GM18505 (cell line): ENCODE measurements at regions not wholly inside any gene's neighbourhood (a gene's known extent, or its start where the extent isn't known, plus 50 kb on each side); places are given as distances from the start of the nearest gene placed in this dataset.

ENCODE experiments used
- ATAC-seq: cut with Tn5 transposase; IDR thresholded peaks from one replicate; pipeline ENCODE4 v1.9.1; 2021; ENCODE audit not compliant: unreplicated experiment
- POLR2A ChIP-seq: IDR thresholded peaks from 4 replicates; pipeline ENCODE4 v1.6.1; 2011; ENCODE audit warnings: borderline replicate concordance; ENCODE audit not compliant: insufficient read depth, insufficient read length; ENCODE audit errors: extremely low read depth

DNA sequence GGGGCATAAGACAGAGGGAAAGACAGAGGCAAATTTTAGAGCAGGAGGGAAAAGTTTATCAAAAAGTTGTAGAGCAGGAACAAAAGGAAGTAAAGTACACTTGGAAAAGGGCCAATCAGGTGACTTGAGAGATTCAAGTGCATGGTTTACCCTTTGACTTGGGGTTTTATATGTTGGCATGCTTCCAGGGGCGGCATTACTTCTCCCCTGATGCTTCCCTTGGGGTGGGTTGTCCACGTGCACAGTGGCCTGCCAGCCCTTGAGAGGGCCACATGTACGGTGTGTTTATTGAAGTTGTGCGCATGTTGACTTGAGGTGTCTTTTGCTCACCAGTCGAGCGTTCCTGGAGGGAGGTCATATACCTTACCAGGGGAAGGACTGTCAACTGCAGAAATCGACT, 259.5 kb upstream of the JARID2 start:
- TF ChIP-seq POLR2A = no peak
- ATAC-seq = no peak

DNA sequence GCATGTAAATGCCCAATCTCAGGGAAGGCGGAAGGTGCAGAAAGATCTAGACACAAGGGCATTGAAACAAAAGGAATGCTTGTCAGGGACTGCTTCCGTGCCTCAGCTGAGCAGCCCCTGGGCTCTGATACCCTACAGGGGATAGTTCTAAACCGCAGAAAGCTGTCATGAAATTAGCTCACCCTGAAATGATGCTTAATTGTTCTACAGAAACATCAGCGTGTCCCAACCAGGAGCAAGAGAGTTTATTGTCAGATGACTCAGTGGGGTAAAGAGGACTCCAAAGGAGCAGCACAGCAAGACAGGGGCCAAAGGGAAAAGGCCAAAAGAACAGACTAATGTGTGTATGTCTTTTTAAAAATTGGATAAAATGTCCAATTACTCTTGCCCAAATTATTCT, 258.4 kb upstream of the JARID2 start:
- no peak for ATAC-seq
- TF ChIP-seq POLR2A = no peak

DNA sequence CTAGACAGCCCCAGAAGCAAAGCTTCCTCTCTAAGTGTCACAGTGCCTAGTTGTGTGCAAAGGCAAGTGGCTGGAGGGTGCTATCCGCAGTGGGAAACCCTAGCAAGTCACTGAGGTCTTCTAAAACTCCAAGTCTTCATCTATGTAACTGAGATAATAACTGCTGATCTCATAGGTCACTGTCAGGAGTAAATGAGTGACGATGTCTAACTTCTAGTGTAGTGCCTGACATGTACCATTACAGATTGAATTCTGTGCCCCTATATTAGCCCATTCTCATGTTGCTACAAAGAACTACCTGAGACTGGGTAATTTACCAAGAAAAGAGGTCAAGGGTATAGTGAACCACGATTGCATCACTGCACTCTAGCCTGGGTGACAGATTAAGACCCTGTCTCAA, 253.5 kb upstream of the JARID2 start:
- TF ChIP-seq POLR2A = no peak

DNA sequence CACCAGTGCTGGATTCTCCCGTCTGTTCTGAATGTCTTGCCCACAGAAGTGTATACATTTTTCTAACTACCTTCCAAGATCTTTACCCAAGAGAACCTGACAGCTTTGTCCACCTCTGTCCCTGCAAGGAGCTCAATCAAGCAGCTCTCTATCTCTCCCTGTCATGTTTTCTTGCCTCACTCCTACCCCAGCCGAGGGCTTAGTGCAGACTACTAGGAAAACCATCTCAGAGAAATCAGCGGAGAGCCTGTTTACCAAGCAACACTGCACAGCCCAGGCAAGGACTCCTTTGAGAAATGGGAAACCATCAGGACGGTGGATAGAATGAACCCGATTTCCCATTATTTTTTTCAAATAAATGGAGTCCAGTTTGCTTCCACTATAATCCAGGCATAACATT, 250.7 kb upstream of the JARID2 start:
- no peak for ATAC-seq
- no peak for TF ChIP-seq POLR2A

More for the DNA sequence above, 253.5 kb upstream of the JARID2 start:
- ATAC-seq = no peak

DNA sequence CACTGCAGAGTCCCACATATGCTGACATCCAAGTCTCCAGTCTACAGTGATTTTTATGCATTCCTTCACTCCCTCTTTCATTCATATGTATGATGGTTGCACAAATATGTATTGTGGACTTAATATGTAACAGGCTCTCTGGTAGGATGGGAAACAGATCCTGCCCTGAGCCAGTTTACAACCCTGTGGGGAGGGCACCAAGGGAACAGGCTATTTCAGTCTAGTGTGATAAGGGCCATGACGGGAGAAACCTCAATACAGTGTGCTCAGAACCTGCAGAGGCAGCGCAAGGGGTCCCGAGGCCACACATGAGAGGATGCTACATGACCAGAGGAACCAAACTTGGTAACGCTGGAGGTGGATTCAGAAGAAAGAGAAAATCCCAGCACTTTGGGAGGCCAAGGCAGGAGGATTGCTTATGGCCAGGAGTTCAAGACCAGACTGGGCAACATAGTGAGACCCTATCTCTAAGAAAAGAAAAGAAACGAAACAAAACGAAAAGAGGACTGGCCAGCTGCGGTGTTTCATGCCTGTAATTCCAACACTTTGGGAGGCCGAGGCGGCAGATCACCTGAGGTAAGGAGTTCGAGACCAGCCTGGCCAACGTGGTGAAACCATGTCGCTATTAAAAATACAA, 249.8 kb upstream of the JARID2 start:
- no peak for TF ChIP-seq POLR2A
- no peak for ATAC-seq

DNA sequence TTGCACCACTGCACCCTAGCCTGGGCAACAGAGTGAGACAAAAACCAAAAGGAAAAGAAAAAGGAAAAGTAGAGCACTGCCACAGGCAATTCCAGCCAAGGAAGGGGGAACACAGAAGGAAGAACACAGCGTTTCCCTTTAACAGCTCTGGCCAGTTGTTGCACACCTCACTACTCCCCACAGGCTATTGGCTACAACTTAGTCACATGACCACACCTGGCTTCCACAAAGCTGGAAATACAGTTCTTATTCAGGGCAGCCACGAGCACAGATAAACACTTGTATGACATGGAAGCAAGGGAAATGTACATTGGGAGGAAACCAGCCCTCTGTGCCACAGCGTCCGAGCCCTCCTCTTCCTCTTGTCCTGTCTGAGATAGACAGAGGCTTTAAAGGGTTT, 249.0 kb upstream of the JARID2 start:
- ATAC-seq = no peak
- no peak for TF ChIP-seq POLR2A

DNA sequence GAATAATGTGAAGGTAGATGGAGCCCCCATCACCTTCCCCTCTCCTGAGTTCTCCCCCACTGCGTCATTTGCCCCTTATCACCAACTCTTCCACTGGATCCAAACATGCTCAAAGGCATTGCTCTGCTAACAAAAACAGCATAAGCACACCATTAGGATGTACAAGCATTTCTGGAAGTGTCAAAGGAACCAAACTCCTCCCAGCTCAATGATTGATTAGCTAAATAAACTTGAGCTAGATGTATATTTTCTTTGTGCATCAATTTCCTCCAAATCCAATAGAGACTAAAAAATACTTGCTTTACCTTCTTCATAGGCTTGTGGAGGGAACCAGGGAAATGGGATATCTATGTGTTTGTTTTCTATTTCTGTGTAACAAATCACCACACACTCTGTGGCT, 248.4 kb upstream of the JARID2 start:
- no peak for TF ChIP-seq POLR2A
- ATAC-seq = no peak

DNA sequence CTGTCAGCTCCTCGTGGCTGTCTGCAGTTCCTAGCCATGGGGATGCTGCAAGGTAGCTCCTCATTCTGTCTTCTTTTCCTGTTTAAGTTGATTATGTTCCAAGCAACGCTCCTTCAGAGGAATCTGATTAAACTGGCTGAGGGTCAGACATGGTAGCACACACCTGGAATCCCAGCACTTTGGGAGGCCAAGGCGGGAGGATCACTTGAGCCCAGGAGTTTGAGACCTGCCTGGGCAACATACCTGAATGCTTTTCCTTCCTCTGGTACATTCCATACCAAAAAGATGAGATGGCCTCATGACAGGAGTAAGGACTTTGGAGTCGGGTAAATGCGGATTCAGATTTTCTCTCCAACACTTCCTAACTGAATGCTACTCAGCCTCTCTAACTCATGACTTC, 246.8 kb upstream of the JARID2 start:
- TF ChIP-seq POLR2A = no peak
- ATAC-seq = no peak

DNA sequence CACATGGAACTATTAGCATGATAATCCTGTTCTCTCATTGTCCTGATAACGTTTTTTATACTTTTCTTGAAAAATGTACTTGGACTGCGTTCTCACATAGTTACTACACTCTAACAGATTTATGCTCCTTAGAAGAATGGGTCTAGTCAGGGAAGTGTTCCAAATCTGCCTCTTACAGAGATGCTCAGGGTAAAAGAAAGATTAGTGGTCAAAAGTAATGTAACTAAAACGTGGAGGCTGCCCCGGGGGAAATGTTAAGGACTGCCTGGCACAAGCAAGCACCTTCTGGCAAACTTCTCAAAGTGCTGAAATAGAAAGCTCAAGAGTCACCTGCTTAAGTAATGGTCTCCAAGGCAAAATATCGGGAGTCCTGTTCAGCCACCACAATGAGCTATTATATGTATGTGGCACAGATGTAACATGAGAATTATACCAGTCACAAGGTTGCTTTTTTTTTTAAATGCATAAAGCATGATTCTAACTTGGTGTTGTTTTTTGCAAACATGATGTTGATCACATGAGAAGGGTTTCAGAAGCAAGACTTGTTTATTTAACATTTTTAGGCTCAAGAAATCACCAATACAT, 244.5 kb upstream of the JARID2 start:
- ATAC-seq = no peak
- no peak for TF ChIP-seq POLR2A

DNA sequence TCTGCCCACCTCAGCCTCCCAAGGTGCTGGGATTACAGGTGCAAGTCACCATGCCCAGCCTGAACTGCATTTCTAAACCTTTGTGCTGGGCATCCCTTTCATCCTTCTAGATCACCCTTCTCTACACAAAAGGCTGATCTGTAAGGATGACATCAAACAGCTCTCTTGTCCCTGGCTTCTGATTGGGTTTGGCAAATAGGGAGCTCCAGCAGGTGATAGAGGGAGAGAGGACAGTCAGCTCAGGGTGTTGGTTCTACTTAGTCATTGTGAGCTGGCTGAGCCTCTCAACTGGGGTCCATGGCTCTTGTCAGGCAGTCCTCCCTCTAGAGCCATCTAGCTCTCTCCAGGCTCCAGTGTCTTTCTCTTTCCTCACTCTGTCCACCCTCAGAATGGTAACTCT, 237.6 kb upstream of the JARID2 start:
- ATAC-seq = no peak
- TF ChIP-seq POLR2A = no peak

DNA sequence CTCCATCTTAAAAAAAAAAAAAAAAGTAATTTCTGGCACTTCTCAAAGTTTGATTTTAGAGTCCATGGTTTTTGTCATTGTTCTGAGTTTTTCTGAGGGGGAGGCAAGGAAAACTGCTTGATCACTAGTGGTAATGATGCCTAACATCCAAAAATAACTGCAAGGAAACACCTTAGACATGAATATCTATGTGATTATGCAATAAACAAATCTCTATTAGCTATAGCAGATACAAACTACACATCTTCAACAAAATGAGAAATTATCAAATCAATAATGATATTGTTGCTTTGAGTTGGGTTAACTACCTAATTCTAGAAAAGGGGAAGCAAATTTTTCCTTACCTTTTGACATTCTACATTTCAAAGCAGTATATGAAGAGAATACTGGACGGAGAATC, 230.9 kb upstream of the JARID2 start:
- no peak for ATAC-seq
- no peak for TF ChIP-seq POLR2A

DNA sequence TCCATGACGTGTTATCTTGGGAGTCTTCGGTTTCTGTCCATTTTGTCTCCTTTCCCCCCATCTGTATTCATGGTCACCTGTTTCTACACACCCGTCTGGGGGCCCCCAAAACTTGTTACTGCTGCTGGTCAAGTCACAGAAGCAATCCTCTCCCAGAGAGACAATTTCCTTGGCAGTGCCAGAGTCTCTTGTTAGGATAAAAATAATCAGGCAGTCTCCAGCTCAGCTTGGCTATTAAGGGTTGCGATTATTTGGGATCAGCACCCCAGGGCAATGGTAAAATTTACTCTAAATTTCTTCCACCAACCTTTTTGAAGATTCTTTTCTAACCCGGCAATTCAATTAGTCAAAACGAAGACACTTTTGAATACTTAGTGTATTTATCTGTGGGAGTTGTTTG, 229.1 kb upstream of the JARID2 start:
- no peak for TF ChIP-seq POLR2A
- no peak for ATAC-seq

DNA sequence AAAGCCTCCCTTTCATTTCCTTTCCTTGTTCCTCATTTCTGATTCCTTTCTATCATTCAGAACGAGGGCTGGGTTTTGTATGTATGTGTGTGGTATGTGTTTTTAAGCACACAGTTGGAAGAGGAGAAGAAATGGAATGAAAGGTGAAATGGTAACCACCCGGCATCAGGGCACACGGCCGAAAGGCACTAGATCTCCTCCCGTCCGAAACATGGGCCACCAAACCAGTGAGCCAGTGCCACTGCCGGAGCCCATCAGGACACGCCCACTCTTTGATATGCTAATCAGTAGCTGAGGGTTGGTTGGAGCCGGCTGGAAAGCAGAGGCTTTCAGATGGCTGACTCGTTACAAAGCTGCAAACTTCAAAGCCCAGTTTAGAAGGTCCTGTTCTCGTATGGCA, 228.6 kb upstream of the JARID2 start:
- no peak for ATAC-seq

DNA sequence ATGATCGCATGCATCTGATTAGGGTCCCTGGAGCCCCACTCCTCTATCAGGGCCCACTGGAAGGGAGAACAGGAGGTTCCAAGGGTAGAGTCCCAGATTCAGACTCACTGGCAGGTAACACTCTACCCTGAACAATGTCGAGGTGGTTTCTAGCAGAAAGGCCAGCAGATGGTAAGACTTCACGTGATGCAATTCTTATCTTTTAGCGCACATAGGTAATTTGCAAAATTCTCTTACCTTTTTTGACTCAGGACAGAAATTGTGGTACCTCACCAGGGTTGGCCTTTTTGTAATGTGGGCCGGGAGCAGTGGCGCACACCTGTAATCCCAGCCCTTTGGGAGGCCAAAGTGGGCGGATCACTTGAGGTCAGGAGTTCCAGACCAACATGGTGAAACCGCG, 228.1 kb upstream of the JARID2 start:
- ATAC-seq = no peak
- TF ChIP-seq POLR2A = no peak

More for the DNA sequence above, 228.6 kb upstream of the JARID2 start:
- no peak for TF ChIP-seq POLR2A
